GM19043 (cell line): ENCODE measurements at regions not wholly inside any gene's neighbourhood (a gene's known extent, or its start where the extent isn't known, plus 50 kb on each side); places are given as distances from the start of the nearest gene placed in this dataset.
"Not testable (repeated sequence)": the region's sequence is repeated elsewhere in the genome, so short reads cannot be mapped to it uniquely, and the experiment has no call there.

ENCODE experiments used
- ATAC-seq: cut with Tn5 transposase; IDR thresholded peaks from one replicate; pipeline ENCODE4 v1.9.1; 2021; ENCODE audit warnings: low read depth; ENCODE audit not compliant: unreplicated experiment

DNA sequence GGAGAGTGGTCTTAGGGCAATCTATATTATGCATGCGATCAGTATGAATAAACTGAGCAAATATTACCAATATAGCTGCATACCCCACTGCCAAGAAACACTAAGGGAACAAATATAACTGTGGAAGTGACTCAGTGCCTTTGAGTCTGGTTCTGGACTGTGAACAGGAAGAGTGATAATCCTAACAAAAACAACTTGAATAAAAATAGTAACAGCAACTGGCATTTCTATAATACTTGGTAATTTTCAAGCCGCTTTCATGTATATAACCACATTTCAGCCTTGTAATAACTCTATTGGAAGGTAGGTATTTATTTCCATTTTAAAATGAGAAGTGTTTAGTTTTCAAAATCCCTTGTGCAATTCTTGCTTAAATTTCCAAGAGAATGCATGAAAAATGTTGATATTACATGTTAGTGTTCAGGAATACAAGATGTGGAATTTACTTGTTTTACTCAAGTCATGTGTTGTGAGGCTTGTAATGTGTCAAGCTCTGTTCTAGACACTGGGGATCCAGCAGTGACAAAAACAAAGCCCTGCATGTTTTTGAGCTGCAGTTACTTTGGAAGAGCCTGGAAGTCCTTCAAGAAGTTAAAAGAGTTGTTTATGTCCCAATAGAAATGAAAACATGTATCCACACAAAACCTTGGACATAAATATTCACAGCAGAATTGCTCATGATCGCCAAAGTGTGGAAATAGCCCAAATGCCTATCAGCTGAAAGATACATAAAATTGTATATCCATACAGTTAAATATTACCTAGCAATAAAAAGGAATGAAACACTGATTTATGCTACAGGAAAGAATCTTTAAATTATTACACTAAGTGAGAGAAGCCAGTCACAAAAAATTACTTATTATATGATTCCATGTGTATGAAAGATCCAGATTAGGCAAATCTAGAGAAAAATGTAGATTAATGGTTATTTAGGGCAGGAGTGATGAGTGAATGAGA is 338.1 kb upstream of the TMEM132C start:
- no peak for ATAC-seq

GRCh38 chr12:127930122-127930521 is 336.8 kb upstream of the TMEM132C start:
- no peak for ATAC-seq

- no peak for ATAC-seq
Observed at GRCh38 chr12:127934409-127934808, 332.6 kb upstream of the TMEM132C start.

DNA sequence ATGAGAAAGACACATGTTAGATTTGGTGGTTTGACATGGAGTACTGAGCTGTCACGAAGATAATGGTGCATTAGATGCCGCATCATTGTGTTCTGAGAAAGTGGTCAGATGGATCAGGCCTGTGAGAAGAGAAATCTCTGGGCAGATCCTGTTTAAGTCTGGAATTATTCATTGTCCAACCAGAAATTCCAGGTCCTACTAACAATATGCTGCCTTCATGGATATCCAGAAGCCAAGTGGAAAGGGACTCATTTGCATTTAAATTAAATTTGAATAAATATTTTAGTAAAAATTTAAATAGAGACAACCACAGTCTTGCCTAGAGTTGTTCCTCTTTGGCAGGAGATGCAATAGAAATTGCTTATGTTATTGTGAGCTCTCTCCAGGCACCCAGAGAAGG is 330.5 kb upstream of the TMEM132C start:
- no peak for ATAC-seq

GRCh38 chr12:127941332-127941731 is 325.6 kb upstream of the TMEM132C start:
- ATAC-seq, result no peak

GRCh38 chr12:127942981-127943380 is 324.0 kb upstream of the TMEM132C start:
- no peak for ATAC-seq

GRCh38 chr12:127943481-127944210 is 323.3 kb upstream of the TMEM132C start:
- ATAC-seq, result no peak

DNA sequence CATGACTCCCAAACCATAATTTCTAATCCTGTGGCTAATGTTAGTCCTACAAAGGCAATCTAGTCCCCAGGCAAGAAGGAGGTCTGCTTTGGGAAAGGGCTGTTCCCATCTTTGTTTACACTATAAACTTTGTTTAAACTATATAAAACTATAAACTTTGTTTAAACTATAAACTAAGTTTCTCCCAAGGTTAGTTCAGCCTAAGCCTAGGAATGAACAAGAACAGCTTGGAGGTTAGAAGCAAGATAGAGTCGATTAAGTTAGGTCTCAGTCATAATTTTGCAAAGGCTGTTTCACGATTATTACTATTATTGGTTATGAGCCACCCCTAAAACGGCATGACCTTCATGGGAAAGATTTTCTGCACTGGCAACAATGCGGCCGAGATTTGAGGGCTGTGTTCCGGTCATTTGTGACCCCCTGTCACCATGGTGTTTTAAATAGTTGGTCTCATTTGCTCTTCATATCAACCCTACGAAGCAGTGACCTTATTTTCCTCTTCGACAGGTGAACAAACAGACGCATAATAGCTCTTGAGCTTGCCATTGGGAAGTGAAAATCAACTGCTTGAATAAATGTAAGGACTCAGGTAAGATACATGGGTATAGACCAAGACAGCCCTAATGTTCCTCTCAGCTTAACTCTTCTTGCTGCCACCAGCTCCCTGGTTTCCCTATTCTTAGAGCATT is 322.6 kb upstream of the TMEM132C start:
- no peak for ATAC-seq

DNA sequence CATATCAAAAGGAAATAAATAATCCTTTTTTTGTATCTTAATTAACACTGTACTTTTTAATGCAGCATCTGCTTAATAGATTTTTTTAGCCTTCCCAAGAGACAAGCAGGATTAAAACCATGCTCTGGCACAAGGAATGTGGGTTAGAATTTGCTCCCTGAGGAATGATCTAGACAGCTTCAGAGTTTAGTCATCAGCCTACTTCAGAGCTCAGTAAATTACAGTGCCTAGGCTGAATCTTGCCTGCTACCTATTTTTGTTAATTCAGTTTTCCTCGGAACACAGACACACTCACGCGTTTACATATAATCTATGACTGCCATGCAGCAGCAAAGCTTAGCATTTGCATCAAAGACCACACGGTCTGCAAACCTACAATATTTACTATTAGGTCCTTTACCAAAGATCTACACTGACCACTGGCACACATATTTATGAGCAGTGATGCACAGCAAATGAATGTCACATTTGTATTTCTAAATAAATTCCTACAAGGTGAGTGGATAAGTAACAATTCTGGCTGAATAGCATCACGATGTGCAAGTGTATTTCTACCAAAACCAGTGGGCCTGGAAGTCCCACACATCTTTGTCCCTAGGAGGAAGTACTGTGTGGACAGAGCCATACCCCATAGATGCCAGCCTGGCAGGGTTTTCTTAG is 309.8 kb upstream of the TMEM132C start:
- no peak for ATAC-seq

GRCh38 chr12:127962303-127962702 is 304.7 kb upstream of the TMEM132C start:
- ATAC-seq, result no peak

- no peak for ATAC-seq
Observed at GRCh38 chr12:127963933-127964332, 303.0 kb upstream of the TMEM132C start.

GRCh38 chr12:127964717-127965116 is 302.3 kb upstream of the TMEM132C start:
- no peak for ATAC-seq

- no peak for ATAC-seq
Observed at GRCh38 chr12:127966331-127966730, 300.6 kb upstream of the TMEM132C start.

GRCh38 chr12:127970491-127970890 is 296.5 kb upstream of the TMEM132C start:
- no peak for ATAC-seq

DNA sequence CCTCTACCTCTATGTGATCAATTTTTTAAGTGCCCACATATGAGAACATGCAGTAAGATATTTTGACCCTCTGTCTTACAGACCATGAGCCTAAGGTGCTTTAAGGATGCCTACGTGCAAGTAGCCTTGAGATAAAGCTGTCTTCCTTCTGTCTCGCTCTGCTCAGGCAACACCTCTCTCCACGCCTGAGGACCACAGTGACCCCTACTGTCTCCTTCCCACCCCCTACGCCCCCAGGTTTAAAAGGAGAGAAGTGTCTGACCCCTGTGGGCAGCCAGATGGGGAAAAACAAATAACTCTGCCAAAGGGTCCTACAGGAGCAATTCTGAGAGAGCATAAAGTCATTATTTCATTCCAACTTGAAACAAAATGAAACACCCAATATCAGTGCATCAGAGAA is 286.4 kb upstream of the TMEM132C start:
- no peak for ATAC-seq

- ATAC-seq, result no peak
Observed at GRCh38 chr12:127981875-127982274, 285.1 kb upstream of the TMEM132C start.

GRCh38 chr12:127983213-127983791 is 283.7 kb upstream of the TMEM132C start:
- ATAC-seq, result not testable (repeated sequence)

DNA sequence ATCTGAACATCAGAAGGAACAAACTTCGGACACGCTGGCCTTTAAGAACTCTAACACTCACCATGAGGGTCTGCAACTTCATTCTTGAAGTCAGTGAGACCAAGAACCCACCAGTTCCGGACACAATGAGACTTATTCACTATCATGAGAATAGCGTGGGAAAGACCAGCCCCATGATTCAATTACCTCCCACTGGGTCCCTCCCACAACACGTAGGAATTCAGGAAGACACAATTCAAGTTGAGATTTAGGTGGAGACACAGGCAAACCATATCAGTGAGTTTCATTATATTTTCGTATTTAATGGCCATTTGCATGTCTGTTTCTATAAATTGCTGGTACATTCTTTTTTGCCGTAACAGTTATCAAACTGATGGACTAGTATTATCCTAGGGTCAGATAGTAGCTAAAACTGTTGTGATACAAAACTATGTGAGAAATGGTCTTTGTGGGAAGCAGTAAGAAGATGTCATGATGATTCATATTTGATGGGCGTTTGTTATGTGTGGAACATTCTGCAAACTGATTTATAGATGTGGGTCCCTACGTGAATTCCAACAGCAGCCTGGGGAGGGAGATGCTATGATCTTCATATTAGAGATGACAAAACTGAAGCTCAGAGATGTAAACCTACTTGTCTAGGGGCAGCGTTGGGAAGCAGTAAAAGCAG is 282.4 kb upstream of the TMEM132C start:
- no peak for ATAC-seq

DNA sequence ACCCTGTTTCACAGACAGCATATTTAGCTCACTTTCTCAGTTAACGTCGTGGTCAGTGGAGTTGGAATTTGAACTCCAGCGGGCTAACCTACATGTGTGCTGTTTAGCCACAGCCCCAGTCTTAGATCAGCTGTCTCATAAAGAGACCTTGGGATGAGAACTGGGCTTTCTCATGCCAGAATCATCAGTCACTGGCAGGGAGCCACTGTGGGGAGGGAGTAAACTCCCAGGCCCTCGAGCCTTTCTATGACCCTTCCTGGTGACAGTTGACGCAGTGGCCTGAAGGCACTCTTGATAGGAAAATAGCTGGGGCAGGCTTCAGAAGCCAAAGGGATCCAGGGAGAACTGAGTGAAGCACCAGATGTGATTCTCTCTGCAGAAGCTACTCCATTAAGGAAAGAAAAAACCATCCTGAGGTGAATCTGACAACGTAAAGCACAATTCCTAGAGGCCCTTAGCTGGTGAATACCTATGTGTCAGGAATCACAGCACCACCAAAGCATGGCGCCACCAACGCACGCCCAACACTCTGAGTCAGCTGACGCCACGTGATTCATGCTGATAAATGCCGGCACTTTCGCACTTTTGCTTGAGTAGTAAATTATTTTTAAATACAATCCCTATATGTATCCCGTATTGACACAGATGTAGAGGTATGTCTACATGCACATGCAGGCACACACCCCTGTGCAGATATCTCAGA is 279.6 kb upstream of the TMEM132C start:
- no peak for ATAC-seq
